ENCODE measurements at regions not wholly inside any gene's neighbourhood (a gene's known extent, or its start where the extent isn't known, plus 50 kb on each side); places are given as distances from the start of the nearest gene placed in this dataset.
"Not testable (repeated sequence)": the region's sequence is repeated elsewhere in the genome, so short reads cannot be mapped to it uniquely, and the experiment has no call there.

DNA sequence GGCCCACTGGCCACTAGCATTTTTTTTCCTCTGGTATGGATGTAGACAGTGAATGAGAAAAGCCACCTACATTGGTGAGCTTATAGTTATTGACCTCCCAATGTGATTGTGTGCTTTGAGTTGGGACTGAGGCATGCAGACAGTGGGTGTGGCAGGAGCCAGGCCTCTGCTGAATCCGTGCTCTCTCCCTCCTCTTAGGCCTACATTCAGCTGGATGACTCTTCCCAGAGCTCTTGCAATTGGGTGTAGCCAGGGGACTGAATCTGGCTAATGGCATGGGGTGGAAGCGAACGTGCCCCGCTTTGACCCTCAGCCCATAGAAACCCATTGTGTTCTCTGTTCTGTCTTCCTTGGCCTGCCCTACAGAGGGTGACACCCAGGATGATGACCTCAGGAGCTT, 698.3 kb upstream of the HS6ST1 start:
- TF ChIP-seq, protein P1, sequence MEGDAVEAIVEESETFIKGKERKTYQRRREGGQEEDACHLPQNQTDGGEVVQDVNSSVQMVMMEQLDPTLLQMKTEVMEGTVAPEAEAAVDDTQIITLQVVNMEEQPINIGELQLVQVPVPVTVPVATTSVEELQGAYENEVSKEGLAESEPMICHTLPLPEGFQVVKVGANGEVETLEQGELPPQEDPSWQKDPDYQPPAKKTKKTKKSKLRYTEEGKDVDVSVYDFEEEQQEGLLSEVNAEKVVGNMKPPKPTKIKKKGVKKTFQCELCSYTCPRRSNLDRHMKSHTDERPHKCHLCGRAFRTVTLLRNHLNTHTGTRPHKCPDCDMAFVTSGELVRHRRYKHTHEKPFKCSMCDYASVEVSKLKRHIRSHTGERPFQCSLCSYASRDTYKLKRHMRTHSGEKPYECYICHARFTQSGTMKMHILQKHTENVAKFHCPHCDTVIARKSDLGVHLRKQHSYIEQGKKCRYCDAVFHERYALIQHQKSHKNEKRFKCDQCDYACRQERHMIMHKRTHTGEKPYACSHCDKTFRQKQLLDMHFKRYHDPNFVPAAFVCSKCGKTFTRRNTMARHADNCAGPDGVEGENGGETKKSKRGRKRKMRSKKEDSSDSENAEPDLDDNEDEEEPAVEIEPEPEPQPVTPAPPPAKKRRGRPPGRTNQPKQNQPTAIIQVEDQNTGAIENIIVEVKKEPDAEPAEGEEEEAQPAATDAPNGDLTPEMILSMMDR (conservative IDR thresholded peaks at IDR 0.05; ENCODE audit: low read length) = no peak
- no peak for DNase-seq (ENCODE audit: low read depth)
- H3K4me3 ChIP-seq (ENCODE audit: low read length) = no peak overlapping the region

DNA sequence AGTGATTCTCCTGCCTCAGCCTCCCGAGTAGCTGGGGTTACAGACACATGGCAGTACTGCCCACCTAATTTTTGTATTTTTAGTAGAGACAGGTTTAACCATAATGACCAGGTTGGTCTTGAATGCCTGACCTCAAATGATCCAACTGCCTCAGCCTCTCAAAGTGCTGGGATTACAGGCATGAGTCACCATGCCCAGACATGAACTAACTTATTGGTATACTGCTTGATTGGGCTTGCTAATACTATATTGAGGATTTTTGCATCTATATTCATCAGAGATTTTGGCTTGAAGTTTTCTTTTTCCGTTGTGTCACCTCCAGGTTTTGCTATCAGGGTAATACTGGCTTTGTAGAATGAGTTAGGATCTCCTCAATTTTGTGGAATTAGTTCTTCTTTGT, 706.1 kb upstream of the HS6ST1 start:
- DNase-seq (ENCODE audit: low read depth) = no peak
- no peak overlapping the region for H3K4me3 ChIP-seq (ENCODE audit: low read length)
- TF ChIP-seq, protein P1 (conservative IDR thresholded peaks at IDR 0.05; ENCODE audit: low read length) = no peak

DNA sequence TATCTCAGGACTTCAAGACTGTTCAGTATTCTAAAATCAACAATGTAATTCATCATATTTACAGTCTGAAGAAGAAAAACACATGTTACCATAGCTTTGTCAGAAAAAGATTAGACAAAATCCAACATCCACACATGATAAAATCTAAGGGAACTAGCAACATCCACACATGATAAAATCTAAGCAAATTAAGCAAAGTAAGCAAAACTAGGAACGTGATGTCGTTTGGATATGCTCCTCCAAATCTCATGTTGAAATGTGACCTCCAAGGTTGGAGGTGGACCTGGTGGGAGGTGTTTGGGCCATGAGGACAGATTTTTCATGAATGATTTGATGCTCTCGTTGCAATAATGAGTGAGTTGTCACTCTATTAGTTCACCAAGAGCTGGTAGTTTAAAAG, 717.3 kb upstream of the HS6ST1 start:
- no peak overlapping the region for H3K4me3 ChIP-seq (ENCODE audit: low read length)
- TF ChIP-seq, protein P1 (conservative IDR thresholded peaks at IDR 0.05; ENCODE audit: low read length) = no peak
- DNase-seq (ENCODE audit: low read depth) = no peak

DNA sequence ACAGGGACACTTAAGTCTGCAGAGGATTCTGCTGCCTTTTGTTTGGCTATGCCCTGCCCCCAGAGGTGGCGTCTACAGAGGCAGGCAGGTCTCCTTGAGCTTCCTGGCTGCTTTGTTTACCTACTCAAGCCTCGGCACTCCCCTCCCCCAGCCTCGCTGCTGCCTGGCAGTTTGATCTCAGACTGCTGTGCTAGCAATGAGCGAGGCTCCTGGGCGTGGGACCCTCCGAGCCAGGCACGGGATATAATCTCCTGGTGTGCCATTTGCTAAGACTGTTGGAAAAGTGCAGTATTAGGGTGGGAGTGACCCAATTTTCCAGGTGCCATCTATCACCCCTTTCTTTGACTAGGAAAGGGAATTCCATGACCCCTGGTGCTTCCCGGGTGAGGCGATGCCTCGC, 725.0 kb upstream of the HS6ST1 start:
- DNase-seq (ENCODE audit: low read depth); H3K4me3 ChIP-seq (ENCODE audit: low read length): not testable (repeated sequence)

DNA sequence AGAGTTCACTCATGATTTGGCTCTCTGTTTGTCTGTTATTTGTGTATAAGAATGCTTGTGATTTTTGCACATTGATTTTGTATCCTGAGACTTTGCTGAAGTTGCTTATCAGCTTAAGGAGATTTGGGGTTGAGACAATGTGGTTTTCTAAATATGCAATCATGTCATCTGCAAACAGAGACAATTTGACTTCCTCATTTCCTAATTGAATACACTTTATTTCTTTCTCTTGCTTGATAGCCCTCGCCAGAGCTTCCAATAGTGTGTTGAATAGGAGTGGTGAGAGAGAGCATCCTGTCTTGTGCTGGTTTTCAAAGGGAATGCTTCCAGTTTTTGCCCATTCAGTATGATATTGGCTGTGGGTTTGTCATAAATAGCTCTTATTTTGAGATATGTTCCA, 727.8 kb upstream of the HS6ST1 start:
- not testable (repeated sequence) for DNase-seq (ENCODE audit: low read depth); H3K4me3 ChIP-seq (ENCODE audit: low read length)

DNA sequence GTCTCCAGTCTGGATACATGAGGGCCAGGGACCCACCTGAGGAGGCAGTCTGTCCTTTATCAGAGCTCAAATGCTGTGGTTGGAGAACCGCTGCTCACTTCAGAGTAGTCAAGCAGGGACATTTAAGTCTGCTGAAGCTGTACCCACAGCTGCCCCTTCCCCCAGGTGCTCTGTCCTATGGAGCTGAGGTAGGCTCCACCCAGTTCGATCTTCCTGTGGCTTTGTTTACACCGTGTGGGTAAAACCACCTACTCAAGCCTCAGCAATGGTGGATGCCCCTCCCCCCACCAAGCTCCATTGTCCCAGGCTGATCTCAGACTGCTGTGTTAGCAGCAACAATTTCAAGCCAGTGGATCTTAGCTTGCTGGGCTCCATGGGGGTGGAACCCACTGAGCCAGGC, 731.4 kb upstream of the HS6ST1 start:
- no peak overlapping the region for H3K4me3 ChIP-seq (ENCODE audit: low read length)
- DNase-seq (ENCODE audit: low read depth) = no peak
- TF ChIP-seq, protein P1 (conservative IDR thresholded peaks at IDR 0.05; ENCODE audit: low read length) = no peak

DNA sequence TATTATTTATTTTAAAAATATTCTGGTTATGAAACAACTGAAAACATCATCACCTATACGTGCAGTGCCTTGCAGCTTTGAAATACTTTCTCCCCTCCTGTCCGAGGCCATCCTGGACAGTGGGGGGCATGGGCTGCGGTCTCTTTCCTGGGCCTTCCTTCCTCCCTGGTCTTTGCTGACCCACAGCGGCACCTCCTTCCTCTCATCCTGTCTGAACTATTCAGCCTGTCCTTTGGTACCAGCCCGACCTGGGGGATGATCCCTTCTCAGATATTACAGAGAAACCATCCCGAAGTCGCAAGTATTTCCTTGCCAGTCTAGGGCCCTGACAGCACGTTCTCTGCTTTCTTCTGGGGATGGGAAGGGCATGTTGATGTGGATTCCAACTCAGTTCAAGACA, 736.6 kb upstream of the HS6ST1 start:
- no peak overlapping the region for H3K4me3 ChIP-seq (ENCODE audit: low read length)
- DNase-seq (ENCODE audit: low read depth) = no peak
- TF ChIP-seq, protein P1 (conservative IDR thresholded peaks at IDR 0.05; ENCODE audit: low read length) = no peak

DNA sequence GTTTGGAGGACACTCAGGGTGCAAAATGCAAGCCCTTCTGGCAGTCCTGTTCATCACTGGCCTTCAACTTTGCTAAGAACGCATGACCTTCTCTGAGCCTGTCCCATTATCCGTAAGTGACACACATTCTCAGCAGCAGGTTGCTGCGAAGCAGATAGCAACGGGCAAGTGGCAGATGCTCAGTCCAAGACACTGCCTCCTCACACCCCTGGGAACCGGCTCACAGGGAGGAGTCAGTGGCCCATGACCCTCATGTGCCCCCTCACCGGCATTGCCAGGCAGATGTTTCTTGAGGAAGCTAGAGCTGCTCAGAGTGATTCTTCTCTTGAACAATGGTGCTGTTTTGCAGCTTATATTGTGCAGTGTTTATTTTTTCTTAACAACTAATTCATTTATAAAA, 737.2 kb upstream of the HS6ST1 start:
- H3K4me3 ChIP-seq (ENCODE audit: low read length) = no peak overlapping the region
- TF ChIP-seq, protein P1 (conservative IDR thresholded peaks at IDR 0.05; ENCODE audit: low read length) = no peak
- DNase-seq (ENCODE audit: low read depth) = no peak

Data from AG10803 (cell line).